SU-DHL-6 (cell line): ENCODE measurements at regions not wholly inside any gene's neighbourhood (a gene's known extent, or its start where the extent isn't known, plus 50 kb on each side); places are given as distances from the start of the nearest gene placed in this dataset.

Source experiments
- H2AFZ ChIP-seq: fragments of 200-600 bp; sonication (generic); 2 replicates; pipeline ENCODE4 v1.6.1; 2014; ENCODE audit warnings: low read depth, mild to moderate bottlenecking, moderate library complexity, mixed read lengths, antibody characterized with exemption, low read length; ENCODE audit not compliant: severe bottlenecking
- H3F3A ChIP-seq: fragments of 200-600 bp; shearing (Covaris generic); 2 replicates; pipeline ENCODE4 v1.6.0; 2016; ENCODE audit warnings: antibody characterized with exemption, mild to moderate bottlenecking; ENCODE audit not compliant: insufficient read depth
- H3K27ac ChIP-seq: fragments of 200-600 bp; sonication (generic); 2 replicates; pipeline ENCODE4 v1.5.1; 2016; ENCODE audit warnings: low read depth, mild to moderate bottlenecking, low read length, moderate library complexity, mixed read lengths
- H3K27me3 ChIP-seq: fragments of 200-600 bp; sonication (generic), shearing (Covaris generic); 2 replicates; pipeline ENCODE4 v1.6.0; 2014; ENCODE audit warnings: mild to moderate bottlenecking, low read length
- H3K36me3 ChIP-seq: fragments of 200-600 bp; sonication (generic); 2 replicates; pipeline ENCODE4 v1.6.1; 2014; ENCODE audit warnings: mild to moderate bottlenecking, low read length, mixed read lengths
- H3K4me2 ChIP-seq: fragments of 300-600, 200-600 bp; shearing (Covaris generic), sonication (generic); 2 replicates; pipeline ENCODE4 v1.6.0; 2014; ENCODE audit warnings: low read length, low read depth, mild to moderate bottlenecking; ENCODE audit not compliant: poor library complexity, severe bottlenecking
- H3K4me3 ChIP-seq: fragments of 200-600 bp; sonication (generic); 2 replicates; pipeline ENCODE4 v1.5.1; 2014; ENCODE audit warnings: antibody characterized with exemption, low read length, mild to moderate bottlenecking, mixed read lengths; ENCODE audit not compliant: insufficient read depth, poor library complexity, severe bottlenecking
- H3K79me2 ChIP-seq: fragments of 200-600 bp; sonication (generic); 2 replicates; pipeline ENCODE4 v1.6.1; 2014; ENCODE audit warnings: mild to moderate bottlenecking, low read length, moderate library complexity; ENCODE audit not compliant: insufficient read depth
- H3K9ac ChIP-seq: fragments of 200-600 bp; sonication (generic); 2 replicates; pipeline ENCODE4 v1.7.0; 2014; ENCODE audit warnings: mild to moderate bottlenecking, low read length
- H3K9me2 ChIP-seq: fragments of 200-600 bp; sonication (generic); replicated peaks from 2 replicates; pipeline ENCODE4 v1.6.1; 2014; ENCODE audit warnings: low read length; ENCODE audit not compliant: insufficient read depth
- H3K9me3 ChIP-seq: fragments of 200-600 bp; sonication (generic); 2 replicates; pipeline ENCODE4 v1.6.1; 2014; ENCODE audit warnings: low read length, mixed read lengths; ENCODE audit not compliant: insufficient read depth
- H4K20me1 ChIP-seq: fragments of 200-600 bp; sonication (generic); 2 replicates; pipeline ENCODE4 v1.6.1; 2014; ENCODE audit warnings: low read depth, mild to moderate bottlenecking, antibody characterized with exemption, low read length, moderate library complexity, mixed read lengths
- EZH2phosphoT487 ChIP-seq: fragments of 200-600 bp; sonication (generic), shearing (Covaris generic); conservative IDR thresholded peaks from 2 replicates; pipeline ENCODE4 v1.6.1; 2018; ENCODE audit warnings: mild to moderate bottlenecking, antibody characterized with exemption, low read length, moderate library complexity, mixed read lengths
- TF ChIP-seq, protein P1 (sequence below): fragments of 200-600 bp; sonication (generic); IDR thresholded peaks from one replicate; pipeline ENCODE4 v1.5.1; 2017; ENCODE audit warnings: antibody characterized with exemption, mild to moderate bottlenecking, low read length, moderate library complexity; ENCODE audit not compliant: insufficient read depth, poor library complexity, severe bottlenecking

DNA sequence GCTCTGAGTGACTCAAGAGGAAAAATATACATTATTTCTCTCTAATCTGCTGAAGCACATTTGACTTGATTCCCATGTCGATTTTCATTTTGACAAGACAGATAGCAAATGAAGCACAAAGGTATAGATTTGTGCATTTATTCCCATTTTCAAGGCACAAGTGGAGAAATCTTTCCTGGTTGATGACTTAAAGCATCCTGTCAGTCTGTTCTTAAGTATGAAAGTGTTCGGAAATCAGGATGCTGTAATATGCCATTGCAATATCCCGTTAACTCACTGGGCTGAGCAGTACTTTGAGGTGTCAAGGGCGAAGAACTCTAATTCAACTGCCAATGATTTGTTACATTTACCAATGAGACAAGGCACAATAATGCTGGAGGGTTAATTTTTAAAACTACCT, 185.2 kb upstream of the LRP1B start:
- Histone ChIP-seq H3K27me3 (no peaks in the 10 kb centered on the region; the same call in 1 of the 2 replicates), H3F3A (no peaks in the 10 kb centered on the region), H3K36me3 (no peaks in the 10 kb centered on the region), H3K79me2 (no peaks in the 10 kb centered on the region), H3K9me3 (no peaks in the 10 kb centered on the region), H3K4me2 (no peak overlapping the region), H3K27ac (no peak overlapping the region), H3K4me3 (no peak overlapping the region), H4K20me1 (no peaks in the 10 kb centered on the region), H2AFZ (no peak overlapping the region), H3K9me2 (no peaks in the 10 kb centered on the region), H3K9ac (no peak overlapping the region)
- TF ChIP-seq EZH2phosphoT487: no peak
- TF ChIP-seq, protein P1, sequence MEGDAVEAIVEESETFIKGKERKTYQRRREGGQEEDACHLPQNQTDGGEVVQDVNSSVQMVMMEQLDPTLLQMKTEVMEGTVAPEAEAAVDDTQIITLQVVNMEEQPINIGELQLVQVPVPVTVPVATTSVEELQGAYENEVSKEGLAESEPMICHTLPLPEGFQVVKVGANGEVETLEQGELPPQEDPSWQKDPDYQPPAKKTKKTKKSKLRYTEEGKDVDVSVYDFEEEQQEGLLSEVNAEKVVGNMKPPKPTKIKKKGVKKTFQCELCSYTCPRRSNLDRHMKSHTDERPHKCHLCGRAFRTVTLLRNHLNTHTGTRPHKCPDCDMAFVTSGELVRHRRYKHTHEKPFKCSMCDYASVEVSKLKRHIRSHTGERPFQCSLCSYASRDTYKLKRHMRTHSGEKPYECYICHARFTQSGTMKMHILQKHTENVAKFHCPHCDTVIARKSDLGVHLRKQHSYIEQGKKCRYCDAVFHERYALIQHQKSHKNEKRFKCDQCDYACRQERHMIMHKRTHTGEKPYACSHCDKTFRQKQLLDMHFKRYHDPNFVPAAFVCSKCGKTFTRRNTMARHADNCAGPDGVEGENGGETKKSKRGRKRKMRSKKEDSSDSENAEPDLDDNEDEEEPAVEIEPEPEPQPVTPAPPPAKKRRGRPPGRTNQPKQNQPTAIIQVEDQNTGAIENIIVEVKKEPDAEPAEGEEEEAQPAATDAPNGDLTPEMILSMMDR: no peak

GRCh38 chr2:142315346-142315745, 184.5 kb upstream of the LRP1B start:
- Histone ChIP-seq H3K9me3 (peaks cover 7% of the 10 kb centered on the region; the same call in 1 of the 2 replicates), H3K27me3 (no peaks in the 10 kb centered on the region), H4K20me1 (no peaks in the 10 kb centered on the region), H3K9me2 (no peaks in the 10 kb centered on the region), H3K9ac (no peak overlapping the region), H3K36me3 (no peaks in the 10 kb centered on the region), H3F3A (no peaks in the 10 kb centered on the region), H2AFZ (no peak overlapping the region), H3K27ac (no peak overlapping the region), H3K4me3 (no peak overlapping the region), H3K79me2 (no peaks in the 10 kb centered on the region), H3K4me2 (no peak overlapping the region)
- no peak for TF ChIP-seq EZH2phosphoT487
- TF ChIP-seq, protein P1: no peak

GRCh38 chr2:142314164-142314563, 183.3 kb upstream of the LRP1B start:
- no peaks in the 10 kb centered on the region for H3K79me2 ChIP-seq
- H3K9me3 ChIP-seq: peaks cover 8% of the 10 kb centered on the region; the same call in 1 of the 2 replicates
- H3K4me2 ChIP-seq: no peak overlapping the region
- no peaks in the 10 kb centered on the region for H3F3A ChIP-seq
- H3K27me3 ChIP-seq: no peaks in the 10 kb centered on the region
- H3K9me2 ChIP-seq: no peaks in the 10 kb centered on the region
- no peak overlapping the region for H3K9ac ChIP-seq
- no peak for TF ChIP-seq EZH2phosphoT487
- TF ChIP-seq, protein P1: no peak
- H4K20me1 ChIP-seq: no peaks in the 10 kb centered on the region
- H3K4me3 ChIP-seq: no peak overlapping the region
- no peak overlapping the region for H3K27ac ChIP-seq
- no peak overlapping the region for H2AFZ ChIP-seq
- H3K36me3 ChIP-seq: no peaks in the 10 kb centered on the region

DNA sequence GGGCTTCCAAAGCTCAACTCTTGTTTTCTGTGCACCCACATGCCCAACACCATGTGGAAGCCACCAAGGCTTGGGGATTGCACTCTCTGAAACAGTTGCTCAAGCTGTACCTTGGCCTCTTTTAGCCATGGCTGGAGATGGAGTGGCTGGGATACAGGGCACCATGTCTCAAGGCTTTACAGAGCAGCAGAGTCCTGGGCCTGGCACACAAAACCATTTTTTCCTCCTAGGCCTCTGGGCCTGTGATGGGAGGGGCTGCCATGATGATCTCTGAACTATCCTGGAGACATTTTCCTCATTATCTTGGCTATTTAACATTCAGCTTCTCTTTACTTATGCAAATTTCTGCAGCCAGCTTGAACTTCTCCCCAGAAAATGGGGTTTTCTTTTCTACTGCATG, 179.7 kb upstream of the LRP1B start:
- Histone ChIP-seq H3K36me3 (no peaks in the 10 kb centered on the region), H3K9ac (no peak overlapping the region), H3K9me2 (no peaks in the 10 kb centered on the region), H3K4me3 (no peak overlapping the region), H3K79me2 (no peaks in the 10 kb centered on the region), H2AFZ (no peak overlapping the region), H3K27me3 (no peaks in the 10 kb centered on the region), H3K9me3 (peaks cover 8% of the 10 kb centered on the region; the same call in 1 of the 2 replicates), H4K20me1 (no peaks in the 10 kb centered on the region), H3K4me2 (no peak overlapping the region), H3F3A (no peaks in the 10 kb centered on the region), H3K27ac (no peak overlapping the region)
- no peak for TF ChIP-seq EZH2phosphoT487
- TF ChIP-seq, protein P1: no peak
